Neural progenitor cell (in vitro differentiated cells): ENCODE measurements at regions not wholly inside any gene's neighbourhood (a gene's known extent, or its start where the extent isn't known, plus 50 kb on each side); places are given as distances from the start of the nearest gene placed in this dataset.

Source experiments
- EZH2 ChIP-seq: fragments of 200-600 bp; sonication (generic); IDR thresholded peaks from 2 replicates; pipeline ENCODE4 v1.6.1; 2017; ENCODE audit warnings: antibody characterized with exemption, mild to moderate bottlenecking, moderate library complexity
- EZH2phosphoT487 ChIP-seq: fragments of 200-600 bp; sonication (generic); IDR thresholded peaks from 2 replicates; pipeline ENCODE4 v1.6.1; 2017; ENCODE audit warnings: antibody characterized with exemption
- TF ChIP-seq, protein P1 (sequence below): fragments of 200-600 bp; sonication (generic); IDR thresholded peaks from 2 replicates; pipeline ENCODE4 v1.5.1; 2017; ENCODE audit warnings: antibody characterized with exemption, mild to moderate bottlenecking

- TF ChIP-seq, protein P1, sequence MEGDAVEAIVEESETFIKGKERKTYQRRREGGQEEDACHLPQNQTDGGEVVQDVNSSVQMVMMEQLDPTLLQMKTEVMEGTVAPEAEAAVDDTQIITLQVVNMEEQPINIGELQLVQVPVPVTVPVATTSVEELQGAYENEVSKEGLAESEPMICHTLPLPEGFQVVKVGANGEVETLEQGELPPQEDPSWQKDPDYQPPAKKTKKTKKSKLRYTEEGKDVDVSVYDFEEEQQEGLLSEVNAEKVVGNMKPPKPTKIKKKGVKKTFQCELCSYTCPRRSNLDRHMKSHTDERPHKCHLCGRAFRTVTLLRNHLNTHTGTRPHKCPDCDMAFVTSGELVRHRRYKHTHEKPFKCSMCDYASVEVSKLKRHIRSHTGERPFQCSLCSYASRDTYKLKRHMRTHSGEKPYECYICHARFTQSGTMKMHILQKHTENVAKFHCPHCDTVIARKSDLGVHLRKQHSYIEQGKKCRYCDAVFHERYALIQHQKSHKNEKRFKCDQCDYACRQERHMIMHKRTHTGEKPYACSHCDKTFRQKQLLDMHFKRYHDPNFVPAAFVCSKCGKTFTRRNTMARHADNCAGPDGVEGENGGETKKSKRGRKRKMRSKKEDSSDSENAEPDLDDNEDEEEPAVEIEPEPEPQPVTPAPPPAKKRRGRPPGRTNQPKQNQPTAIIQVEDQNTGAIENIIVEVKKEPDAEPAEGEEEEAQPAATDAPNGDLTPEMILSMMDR = no peak
- TF ChIP-seq EZH2 (no peak), EZH2phosphoT487 (no peak)
Observed at GRCh38 chr12:30485230-30485890, 210.3 kb downstream of the IPO8 start.
